Activated CD8-positive, alpha-beta T cell treated with anti-CD3 and anti-CD28 coated beads for 36 hours (primary cell): ENCODE measurements at regions not wholly inside any gene's neighbourhood (a gene's known extent, or its start where the extent isn't known, plus 50 kb on each side); places are given as distances from the start of the nearest gene placed in this dataset.

ENCODE experiments used
- ATAC-seq: fragments of 200-7000 bp; cut with Tn5 transposase; one replicate; pipeline ENCODE4 v1.10.0; 2021; ENCODE audit warnings: mild to moderate bottlenecking, moderate library complexity
- CTCF ChIA-PET: fragments of 350-600 bp; sonication (Branson Sonifier 250); formaldehyde crosslinking; loops from one replicate; lab custom pipeline; 2021; ENCODE audit warnings: antibody characterized with exemption; lab: Charles Lee
- POLR2A ChIA-PET: fragments of 350-600 bp; sonication (Branson Sonifier 250); formaldehyde crosslinking; loops from one replicate; lab custom pipeline; 2021; ENCODE audit warnings: antibody characterized with exemption; lab: Charles Lee
- DNase-seq: peaks from one replicate; pipeline ENCODE4 v3.0.0-alpha.2; 2020
- H3K27ac Mint-ChIP-seq: one replicate; pipeline ENCODE4 v1.8.0; 2021; ENCODE audit warnings: mild to moderate bottlenecking, mixed read lengths
- H3K27me3 Mint-ChIP-seq: one replicate; pipeline ENCODE4 v1.8.0; 2021; ENCODE audit warnings: mixed read lengths
- H3K36me3 Mint-ChIP-seq: one replicate; pipeline ENCODE4 v1.8.0; 2021; ENCODE audit warnings: low read depth, mixed read lengths
- H3K4me1 Mint-ChIP-seq: one replicate; pipeline ENCODE4 v1.8.0; 2021; ENCODE audit warnings: low read depth, mixed read lengths
- H3K4me3 Mint-ChIP-seq: one replicate; pipeline ENCODE4 v1.8.0; 2021; ENCODE audit warnings: mild to moderate bottlenecking, moderate library complexity, mixed read lengths
- H3K9me3 Mint-ChIP-seq: one replicate; pipeline ENCODE4 v1.8.0; 2021; ENCODE audit warnings: mixed read lengths
- CTCF ChIP-seq: fragments of 200-600 bp; IDR thresholded peaks from one replicate; pipeline ENCODE4 v1.8.0; 2022; ENCODE audit warnings: antibody characterized with exemption, mild to moderate bottlenecking
- intact Hi-C: fragments of 100-400 bp; cut with micrococcal nuclease; formaldehyde crosslinking; loops from one replicate; pipeline ENCODE4 v1.10.0; 2022

- peaks cover 8% of the 10 kb centered on the region for H3K9me3 Mint-ChIP-seq
- H3K27me3 Mint-ChIP-seq, result no peaks in the 10 kb centered on the region
- intact Hi-C loops, result no loop called here
- no peak overlapping the region for H3K4me3 Mint-ChIP-seq
- ATAC-seq, result no peak
- no peak for TF ChIP-seq CTCF
- POLR2A ChIA-PET, result no interaction called here
- no peaks in the 10 kb centered on the region for H3K4me1 Mint-ChIP-seq
- no peaks in the 10 kb centered on the region for H3K36me3 Mint-ChIP-seq
- CTCF ChIA-PET, result no interaction called here
- no peak overlapping the region for H3K27ac Mint-ChIP-seq
- DNase-seq, result no peak
Observed at GRCh38 chr5:120852222-120852860, 388.2 kb downstream of the PRR16 start.

GRCh38 chr5:120866997-120867396 is 402.9 kb downstream of the PRR16 start:
- ChIA-PET POLR2A (no interaction called here), CTCF (no interaction called here)
- no peak for TF ChIP-seq CTCF
- Mint-ChIP-seq H3K4me3 (no peak overlapping the region), H3K36me3 (no peaks in the 10 kb centered on the region), H3K9me3 (peaks cover 3% of the 10 kb centered on the region), H3K27me3 (peaks cover 3% of the 10 kb centered on the region), H3K27ac (no peak overlapping the region), H3K4me1 (no peaks in the 10 kb centered on the region)
- DNase-seq (no peak), ATAC-seq (no peak)
- intact Hi-C loops, result no loop called here

GRCh38 chr5:120869831-120870230 is 405.7 kb downstream of the PRR16 start:
- intact Hi-C loops, result no loop called here
- Mint-ChIP-seq H3K27me3 (peaks cover 3% of the 10 kb centered on the region), H3K4me3 (no peak overlapping the region), H3K4me1 (no peaks in the 10 kb centered on the region), H3K27ac (no peak overlapping the region), H3K9me3 (peaks cover 3% of the 10 kb centered on the region), H3K36me3 (no peaks in the 10 kb centered on the region)
- no peak for TF ChIP-seq CTCF
- no peak for DNase-seq
- ATAC-seq, result no peak
- ChIA-PET POLR2A (no interaction called here), CTCF (no interaction called here)

GRCh38 chr5:120872297-120872696 is 408.2 kb downstream of the PRR16 start:
- no peak for TF ChIP-seq CTCF
- POLR2A ChIA-PET, result no interaction called here
- DNase-seq, result no peak
- no peaks in the 10 kb centered on the region for H3K4me1 Mint-ChIP-seq
- H3K9me3 Mint-ChIP-seq, result peaks cover 3% of the 10 kb centered on the region
- H3K36me3 Mint-ChIP-seq, result no peaks in the 10 kb centered on the region
- intact Hi-C loops, result no loop called here
- no peak overlapping the region for H3K4me3 Mint-ChIP-seq
- ATAC-seq, result no peak
- CTCF ChIA-PET, result no interaction called here
- peaks cover 3% of the 10 kb centered on the region for H3K27me3 Mint-ChIP-seq
- no peak overlapping the region for H3K27ac Mint-ChIP-seq

GRCh38 chr5:120873083-120873482 is 409.0 kb downstream of the PRR16 start:
- Mint-ChIP-seq H3K4me1 (no peaks in the 10 kb centered on the region), H3K27me3 (peaks cover 3% of the 10 kb centered on the region), H3K9me3 (peaks cover 3% of the 10 kb centered on the region), H3K27ac (no peak overlapping the region), H3K36me3 (no peaks in the 10 kb centered on the region), H3K4me3 (no peak overlapping the region)
- no peak for DNase-seq
- CTCF ChIA-PET, result no interaction called here
- POLR2A ChIA-PET, result no interaction called here
- no peak for ATAC-seq
- TF ChIP-seq CTCF, result no peak
- intact Hi-C loops, result no loop called here
